Endothelial cell (in vitro differentiated cells): ENCODE measurements at regions not wholly inside any gene's neighbourhood (a gene's known extent, or its start where the extent isn't known, plus 50 kb on each side); places are given as distances from the start of the nearest gene placed in this dataset.
"Not testable (repeated sequence)": the region's sequence is repeated elsewhere in the genome, so short reads cannot be mapped to it uniquely, and the experiment has no call there.

ENCODE experiments used
- DNase-seq: peaks from one replicate; pipeline ENCODE4 v3.0.0; 2021; ENCODE audit warnings: low spot score
- H3K27ac Mint-ChIP-seq: one replicate; pipeline ENCODE4 v1.8.0; 2021; ENCODE audit warnings: mixed read lengths, inconsistent platforms; ENCODE audit not compliant: unreplicated experiment
- H3K27me3 Mint-ChIP-seq: one replicate; pipeline ENCODE4 v1.8.0; 2021; ENCODE audit warnings: mild to moderate bottlenecking, moderate library complexity, mixed read lengths, inconsistent platforms; ENCODE audit not compliant: unreplicated experiment
- H3K36me3 Mint-ChIP-seq: one replicate; pipeline ENCODE4 v1.8.0; 2021; ENCODE audit warnings: mild to moderate bottlenecking, low read depth, mixed read lengths, inconsistent platforms; ENCODE audit not compliant: unreplicated experiment
- H3K4me1 Mint-ChIP-seq: one replicate; pipeline ENCODE4 v1.8.0; 2021; ENCODE audit warnings: mild to moderate bottlenecking, mixed read lengths, inconsistent platforms; ENCODE audit not compliant: unreplicated experiment
- H3K4me3 Mint-ChIP-seq: one replicate; pipeline ENCODE4 v1.8.0; 2021; ENCODE audit warnings: mild to moderate bottlenecking, mixed read lengths, inconsistent platforms; ENCODE audit not compliant: unreplicated experiment
- H3K9me3 Mint-ChIP-seq: one replicate; pipeline ENCODE4 v1.8.0; 2021; ENCODE audit warnings: mixed read lengths, inconsistent platforms; ENCODE audit not compliant: unreplicated experiment
- CTCF ChIP-seq: fragments of 200-600 bp; sonication (generic); IDR thresholded peaks from one replicate; pipeline ENCODE4 v1.5.0; 2021; ENCODE audit warnings: antibody characterized with exemption; ENCODE audit not compliant: unreplicated experiment

- Mint-ChIP-seq H3K27ac (no peak overlapping the region), H3K4me1 (no peaks in the 10 kb centered on the region), H3K4me3 (no peak overlapping the region), H3K27me3 (no peaks in the 10 kb centered on the region), H3K36me3 (no peaks in the 10 kb centered on the region), H3K9me3 (no peaks in the 10 kb centered on the region)
- no peak for DNase-seq
- no peak for TF ChIP-seq CTCF
Measured at GRCh38 chr6:27728442-27728841, 183.8 kb downstream of the OR2B2 start.

DNA sequence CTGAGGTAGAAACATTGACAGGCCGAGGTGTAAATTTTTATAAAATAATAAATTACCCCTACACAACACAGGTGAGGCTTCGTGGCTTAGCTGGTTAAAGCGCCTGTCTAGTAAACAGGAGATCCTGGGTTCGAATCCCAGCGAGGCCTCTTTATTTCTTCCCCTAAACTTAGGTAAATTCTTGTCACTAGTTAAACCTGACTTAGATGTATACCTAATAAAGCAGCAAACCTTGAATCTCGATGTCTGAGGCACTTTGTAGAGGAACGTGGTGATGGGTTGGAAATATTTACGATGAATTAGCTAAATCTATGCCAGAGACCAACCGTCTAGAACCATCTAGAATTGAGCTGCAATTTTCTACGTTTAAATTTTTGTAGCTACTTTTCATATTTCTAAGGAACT, 185.6 kb downstream of the OR2B2 start:
- no peaks in the 10 kb centered on the region for H3K27me3 Mint-ChIP-seq
- no peak overlapping the region for H3K27ac Mint-ChIP-seq
- no peaks in the 10 kb centered on the region for H3K9me3 Mint-ChIP-seq
- no peak overlapping the region for H3K4me3 Mint-ChIP-seq
- no peaks in the 10 kb centered on the region for H3K36me3 Mint-ChIP-seq
- H3K4me1 Mint-ChIP-seq, result no peaks in the 10 kb centered on the region
- DNase-seq, result no peak
- TF ChIP-seq CTCF, result no peak

DNA sequence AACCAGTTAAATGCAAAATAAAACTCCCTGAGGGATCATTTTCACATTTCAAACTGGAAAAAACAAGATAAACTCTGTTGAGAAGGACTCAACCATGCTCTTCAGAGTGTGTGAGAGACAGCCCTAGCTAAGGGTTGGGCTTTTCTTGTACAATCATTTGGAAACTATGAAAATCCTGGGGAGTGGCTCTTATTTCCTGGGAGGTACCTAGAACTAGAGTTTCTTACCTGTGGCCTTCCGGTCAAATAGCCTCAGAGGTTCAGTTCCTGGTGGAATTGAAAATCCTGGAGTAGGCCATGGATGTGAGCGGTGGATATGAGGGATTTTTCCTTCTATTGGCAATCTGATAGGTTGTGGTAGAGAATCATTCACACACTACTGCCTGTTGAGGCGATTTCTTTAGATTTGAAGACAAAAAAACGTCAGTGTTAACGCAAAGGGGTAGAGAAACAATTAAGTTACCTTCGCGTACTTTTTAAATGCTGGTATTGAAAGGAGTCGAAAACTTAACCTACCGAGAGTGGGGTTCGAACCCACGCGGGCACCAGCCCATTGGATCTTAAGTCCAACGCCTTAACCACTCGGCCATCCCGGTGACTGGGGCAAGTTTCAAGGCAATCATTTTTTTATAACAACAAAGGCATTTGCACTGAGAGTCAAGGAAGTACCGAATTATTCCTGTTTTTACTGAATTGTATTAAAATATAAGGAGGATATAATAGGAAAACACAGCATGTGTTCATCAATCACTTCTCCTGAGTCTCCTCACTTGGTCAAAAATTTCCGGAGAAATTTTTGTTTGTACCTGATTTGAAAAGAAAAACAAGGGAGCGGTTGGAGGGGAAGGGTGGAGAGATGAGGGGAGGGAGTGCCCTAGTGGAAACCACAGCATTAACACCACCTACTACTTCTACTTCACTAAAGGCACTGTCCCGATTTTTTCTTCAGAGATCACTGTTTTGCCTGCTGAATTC, 191.3 kb downstream of the OR2B2 start:
- H3K4me3 Mint-ChIP-seq, result peak overlapping the region; percentile 31
- H3K27me3 Mint-ChIP-seq, result peaks cover 1% of the 10 kb centered on the region
- H3K9me3 Mint-ChIP-seq, result no peaks in the 10 kb centered on the region
- peaks cover 5% of the 10 kb centered on the region for H3K4me1 Mint-ChIP-seq
- H3K27ac Mint-ChIP-seq, result no peak overlapping the region
- DNase-seq, result peak; percentile 41
- H3K36me3 Mint-ChIP-seq, result no peaks in the 10 kb centered on the region
- TF ChIP-seq CTCF, result no peak

GRCh38 chr6:27719039-27719438, 193.2 kb downstream of the OR2B2 start:
- not testable (repeated sequence) for H3K27ac Mint-ChIP-seq, H3K4me3 Mint-ChIP-seq, H3K9me3 Mint-ChIP-seq, H3K4me1 Mint-ChIP-seq, H3K27me3 Mint-ChIP-seq, DNase-seq, H3K36me3 Mint-ChIP-seq

DNA sequence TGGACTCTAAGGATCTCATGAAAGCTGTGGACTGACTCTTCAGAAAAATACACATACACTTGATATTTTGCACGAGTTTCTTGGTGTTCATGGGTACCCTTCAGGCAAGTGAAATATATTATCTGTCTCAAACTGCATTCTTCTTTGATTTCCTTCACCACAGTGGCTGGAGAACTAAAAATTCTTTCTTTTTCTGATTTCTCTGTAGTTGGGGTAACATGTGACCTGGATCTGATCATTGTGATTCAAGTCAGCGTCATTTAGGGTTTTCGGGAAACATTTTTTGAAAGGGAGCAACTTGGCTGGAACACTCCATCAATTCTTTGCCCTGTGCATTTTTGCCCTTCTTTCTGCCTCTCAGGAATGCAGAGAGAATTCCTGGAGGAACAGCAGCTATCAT, 205.8 kb downstream of the OR2B2 start:
- H3K27me3 Mint-ChIP-seq, result no peaks in the 10 kb centered on the region
- no peaks in the 10 kb centered on the region for H3K4me1 Mint-ChIP-seq
- no peaks in the 10 kb centered on the region for H3K9me3 Mint-ChIP-seq
- DNase-seq, result no peak
- H3K27ac Mint-ChIP-seq, result no peak overlapping the region
- no peak for TF ChIP-seq CTCF
- H3K4me3 Mint-ChIP-seq, result no peak overlapping the region
- H3K36me3 Mint-ChIP-seq, result no peaks in the 10 kb centered on the region
